HL-60 (cell line): ENCODE measurements at regions not wholly inside any gene's neighbourhood (a gene's known extent, or its start where the extent isn't known, plus 50 kb on each side); places are given as distances from the start of the nearest gene placed in this dataset.

Experiments
- CTCF ChIP-seq: IDR thresholded peaks from one replicate; pipeline ENCODE4 v1.5.1; 2011; ENCODE audit warnings: low read length, control low read depth, inconsistent platforms; ENCODE audit not compliant: insufficient read depth
- GABPA ChIP-seq: IDR thresholded peaks from 2 replicates; pipeline ENCODE4 v1.6.1; 2012; ENCODE audit warnings: low read depth
- POLR2AphosphoS5 ChIP-seq: IDR thresholded peaks from 2 replicates; pipeline ENCODE4 v1.6.1; 2012; ENCODE audit warnings: low read depth
- REST ChIP-seq: IDR thresholded peaks from 2 replicates; pipeline ENCODE4 v1.6.1; 2012; ENCODE audit warnings: low read depth; ENCODE audit not compliant: insufficient replicate concordance

GRCh38 chr22:34798605-34799004 lies 267.4 kb upstream of the ISX start:
- TF ChIP-seq CTCF (no peak), POLR2AphosphoS5 (no peak), GABPA (no peak), REST (no peak)
